Transverse colon (tissue), 4 donors: ENCODE measurements at regions not wholly inside any gene's neighbourhood (a gene's known extent, or its start where the extent isn't known, plus 50 kb on each side); places are given as distances from the start of the nearest gene placed in this dataset.

Experiments used
- POLR2A ChIP-seq: fragments of 450-650 bp; IDR thresholded peaks from one replicate; pipeline ENCODE4 v1.6.1; 2016; ENCODE audit warnings: antibody characterized with exemption, mild to moderate bottlenecking, moderate library complexity
- POLR2AphosphoS5 ChIP-seq, 3 donors: sonication (generic); formaldehyde crosslinking; IDR thresholded peaks; one replicate each; pipeline ENCODE4 v1.6.1; 2016; ENCODE audit warnings: antibody characterized with exemption in 3 of 3
- TF ChIP-seq, protein P1 (sequence below), 5 experiments: fragments of 200-600 bp in 3 of 5; fragments of 450-650 bp in 2 of 5; sonication (generic) in 3 of 5; IDR thresholded peaks; 1 replicate in 2 of 5; 2 replicates in 3 of 5; pipeline ENCODE4 v1.5.1; 2016 to 2017; ENCODE audit warnings: antibody characterized with exemption in 5 of 5, inconsistent platforms in 3 of 5, mild to moderate bottlenecking in 2 of 5, moderate library complexity in 1 of 5

DNA sequence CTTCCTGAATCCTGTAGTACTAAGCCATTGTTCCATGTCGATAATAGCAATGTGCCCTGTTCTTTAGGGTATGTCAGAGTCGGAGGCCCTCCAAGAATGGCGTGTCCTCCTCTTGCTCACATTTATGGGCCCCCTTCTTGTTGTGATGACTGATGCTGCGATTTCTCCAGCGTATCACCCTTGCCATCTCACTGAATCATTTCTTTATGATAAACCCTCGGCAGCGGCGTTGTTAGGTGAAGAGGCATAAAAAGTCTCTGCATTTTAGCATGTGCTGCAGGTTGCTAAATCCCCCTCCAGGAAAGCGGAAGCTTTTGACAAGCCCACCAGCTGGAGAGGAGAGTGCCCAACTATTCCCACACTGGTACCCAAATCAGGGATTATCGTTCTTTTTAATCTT lies 1045.3 kb downstream of the BRD1 start:
- TF ChIP-seq, protein P1, sequence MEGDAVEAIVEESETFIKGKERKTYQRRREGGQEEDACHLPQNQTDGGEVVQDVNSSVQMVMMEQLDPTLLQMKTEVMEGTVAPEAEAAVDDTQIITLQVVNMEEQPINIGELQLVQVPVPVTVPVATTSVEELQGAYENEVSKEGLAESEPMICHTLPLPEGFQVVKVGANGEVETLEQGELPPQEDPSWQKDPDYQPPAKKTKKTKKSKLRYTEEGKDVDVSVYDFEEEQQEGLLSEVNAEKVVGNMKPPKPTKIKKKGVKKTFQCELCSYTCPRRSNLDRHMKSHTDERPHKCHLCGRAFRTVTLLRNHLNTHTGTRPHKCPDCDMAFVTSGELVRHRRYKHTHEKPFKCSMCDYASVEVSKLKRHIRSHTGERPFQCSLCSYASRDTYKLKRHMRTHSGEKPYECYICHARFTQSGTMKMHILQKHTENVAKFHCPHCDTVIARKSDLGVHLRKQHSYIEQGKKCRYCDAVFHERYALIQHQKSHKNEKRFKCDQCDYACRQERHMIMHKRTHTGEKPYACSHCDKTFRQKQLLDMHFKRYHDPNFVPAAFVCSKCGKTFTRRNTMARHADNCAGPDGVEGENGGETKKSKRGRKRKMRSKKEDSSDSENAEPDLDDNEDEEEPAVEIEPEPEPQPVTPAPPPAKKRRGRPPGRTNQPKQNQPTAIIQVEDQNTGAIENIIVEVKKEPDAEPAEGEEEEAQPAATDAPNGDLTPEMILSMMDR (IDR thresholded peaks at IDR 0.05) = no peak
- TF ChIP-seq POLR2A (no peak), POLR2AphosphoS5 (IDR thresholded peaks at IDR 0.05) (no peak)
